RWPE1 (cell line): ENCODE measurements at regions not wholly inside any gene's neighbourhood (a gene's known extent, or its start where the extent isn't known, plus 50 kb on each side); places are given as distances from the start of the nearest gene placed in this dataset.

ENCODE experiments used
- CTCF ChIA-PET: fragments of 350-600 bp; sonication (Branson Sonifier 250); formaldehyde crosslinking; extraction: SDS; loops from one replicate; lab custom pipeline; 2021; lab: Yijun Ruan, JAX
- POLR2A ChIA-PET: fragments of 400-600 bp; formaldehyde crosslinking; extraction: SDS; loops from one replicate; lab custom pipeline; 2020; ENCODE audit warnings: antibody characterized with exemption; ENCODE audit not compliant: low non-redundant PET; lab: Yijun Ruan, JAX
- DNase-seq: peaks from one replicate; pipeline ENCODE4 v3.0.0; 2012; ENCODE audit warnings: low spot score
- H3K27ac ChIP-seq: fragments of 450-650 bp; 2 replicates; pipeline ENCODE4 v1.5.1; 2017
- TF ChIP-seq, protein P1 (sequence below): fragments of 450-650 bp; conservative IDR thresholded peaks from 2 replicates; pipeline ENCODE4 v1.5.1; 2017; ENCODE audit warnings: low read depth, mild to moderate bottlenecking

DNA sequence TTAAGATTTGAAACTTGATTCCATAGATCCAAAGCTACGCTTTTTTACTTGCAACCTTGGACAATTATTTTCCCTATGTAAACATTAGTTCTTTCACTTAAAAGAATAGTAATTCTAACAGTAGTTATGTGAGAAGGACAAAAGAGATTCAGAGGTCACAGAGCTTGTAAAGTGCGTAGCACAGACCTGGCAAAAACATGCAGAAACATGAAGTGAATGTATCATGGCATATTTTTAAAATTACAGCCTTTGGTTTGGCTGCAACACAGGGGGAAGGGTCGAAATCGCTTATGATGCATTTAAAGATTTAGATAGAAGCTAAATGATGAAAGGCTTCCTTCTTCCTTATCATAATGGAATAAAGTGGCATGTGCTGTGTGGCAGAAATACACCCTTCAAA lies 1068.8 kb downstream of the ARAP2 start:
- ChIA-PET POLR2A (no interaction called here), CTCF (no interaction called here)
- TF ChIP-seq, protein P1, sequence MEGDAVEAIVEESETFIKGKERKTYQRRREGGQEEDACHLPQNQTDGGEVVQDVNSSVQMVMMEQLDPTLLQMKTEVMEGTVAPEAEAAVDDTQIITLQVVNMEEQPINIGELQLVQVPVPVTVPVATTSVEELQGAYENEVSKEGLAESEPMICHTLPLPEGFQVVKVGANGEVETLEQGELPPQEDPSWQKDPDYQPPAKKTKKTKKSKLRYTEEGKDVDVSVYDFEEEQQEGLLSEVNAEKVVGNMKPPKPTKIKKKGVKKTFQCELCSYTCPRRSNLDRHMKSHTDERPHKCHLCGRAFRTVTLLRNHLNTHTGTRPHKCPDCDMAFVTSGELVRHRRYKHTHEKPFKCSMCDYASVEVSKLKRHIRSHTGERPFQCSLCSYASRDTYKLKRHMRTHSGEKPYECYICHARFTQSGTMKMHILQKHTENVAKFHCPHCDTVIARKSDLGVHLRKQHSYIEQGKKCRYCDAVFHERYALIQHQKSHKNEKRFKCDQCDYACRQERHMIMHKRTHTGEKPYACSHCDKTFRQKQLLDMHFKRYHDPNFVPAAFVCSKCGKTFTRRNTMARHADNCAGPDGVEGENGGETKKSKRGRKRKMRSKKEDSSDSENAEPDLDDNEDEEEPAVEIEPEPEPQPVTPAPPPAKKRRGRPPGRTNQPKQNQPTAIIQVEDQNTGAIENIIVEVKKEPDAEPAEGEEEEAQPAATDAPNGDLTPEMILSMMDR: no peak
- peak; percentile 23 for DNase-seq
- no peak overlapping the region for H3K27ac ChIP-seq

- no peak for DNase-seq
- TF ChIP-seq, protein P1: no peak
Measured at GRCh38 chr4:35175894-35176293, 1068.4 kb downstream of the ARAP2 start.

GRCh38 chr4:35182451-35182850 lies 1061.9 kb downstream of the ARAP2 start:
- CTCF ChIA-PET: no interaction called here
- TF ChIP-seq, protein P1: no peak
- H3K27ac ChIP-seq: no peak overlapping the region
- no peak for DNase-seq
- POLR2A ChIA-PET: no interaction called here

More at GRCh38 chr4:35175894-35176293, 1068.4 kb downstream of the ARAP2 start:
- ChIA-PET POLR2A (no interaction called here), CTCF (interaction anchor here (0.5 kb wide), 1 partner anchor 771 kb away, joined by 4 read pairs; no protein-coding TSS in a partner anchor)
- no peak overlapping the region for H3K27ac ChIP-seq

DNA sequence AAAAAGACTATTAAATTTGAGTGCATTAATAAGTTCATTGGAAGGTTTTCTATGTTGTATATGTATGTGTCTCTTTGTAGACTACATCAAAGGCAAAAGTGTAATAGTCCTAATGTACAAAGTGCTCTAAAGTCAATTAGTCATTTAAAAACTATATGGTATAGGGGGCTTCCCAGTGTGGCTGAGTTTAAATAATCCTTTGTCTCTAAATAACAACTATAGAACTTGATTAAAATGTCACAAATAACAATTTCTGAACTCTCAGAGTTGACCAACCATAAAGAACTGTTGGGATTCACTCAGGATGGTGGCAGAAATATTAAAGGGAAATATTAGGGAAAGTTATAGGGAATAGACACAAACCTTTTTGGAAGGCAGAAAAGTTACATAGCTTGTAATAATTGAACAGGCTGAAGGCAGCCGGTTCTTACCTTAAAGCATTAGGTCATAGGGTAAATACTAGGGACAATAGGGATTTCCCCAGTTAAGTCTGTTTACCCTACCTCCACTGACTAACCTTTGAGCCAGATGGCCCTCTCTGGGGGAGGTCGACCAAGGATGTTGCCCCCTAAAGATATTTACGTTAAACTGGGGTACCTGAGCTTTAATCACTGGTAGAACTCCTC lies 1054.2 kb downstream of the ARAP2 start:
- TF ChIP-seq, protein P1: no peak

GRCh38 chr4:35201403-35201802 lies 1042.9 kb downstream of the ARAP2 start:
- POLR2A ChIA-PET: no interaction called here
- TF ChIP-seq, protein P1: no peak
- no peak overlapping the region for H3K27ac ChIP-seq
- CTCF ChIA-PET: no interaction called here
- no peak for DNase-seq

More for the DNA sequence above, 1054.2 kb downstream of the ARAP2 start:
- DNase-seq: no peak
- CTCF ChIA-PET: no interaction called here
- no peak overlapping the region for H3K27ac ChIP-seq
- POLR2A ChIA-PET: no interaction called here

GRCh38 chr4:35216636-35217035 lies 1027.7 kb downstream of the ARAP2 start:
- ChIA-PET CTCF (no interaction called here), POLR2A (no interaction called here)
- DNase-seq: no peak

More at GRCh38 chr4:35216636-35217035, 1027.7 kb downstream of the ARAP2 start:
- TF ChIP-seq, protein P1: no peak
- no peak overlapping the region for H3K27ac ChIP-seq
